Vagina (tissue), 2 donors: ENCODE measurements at regions not wholly inside any gene's neighbourhood (a gene's known extent, or its start where the extent isn't known, plus 50 kb on each side); places are given as distances from the start of the nearest gene placed in this dataset.
"Not testable (repeated sequence)": the region's sequence is repeated elsewhere in the genome, so short reads cannot be mapped to it uniquely, and the experiment has no call there.

Experiments
- POLR2A ChIP-seq, 2 donors: fragments of 450-650 bp; IDR thresholded peaks; one replicate each; pipeline ENCODE4 v1.6.1; 2017; ENCODE audit warnings: antibody characterized with exemption in 2 of 2, mild to moderate bottlenecking in 2 of 2, moderate library complexity in 2 of 2
- TF ChIP-seq, protein P1 (sequence below), 3 experiments: fragments of 450-650 bp in 2 of 3; fragments of 200-600 bp in 1 of 3; sonication (generic) in 1 of 3; IDR thresholded peaks; one replicate each; pipeline ENCODE4 v1.5.1; 2017 to 2019; ENCODE audit warnings: antibody characterized with exemption in 3 of 3, mild to moderate bottlenecking in 2 of 3, moderate library complexity in 2 of 3

DNA sequence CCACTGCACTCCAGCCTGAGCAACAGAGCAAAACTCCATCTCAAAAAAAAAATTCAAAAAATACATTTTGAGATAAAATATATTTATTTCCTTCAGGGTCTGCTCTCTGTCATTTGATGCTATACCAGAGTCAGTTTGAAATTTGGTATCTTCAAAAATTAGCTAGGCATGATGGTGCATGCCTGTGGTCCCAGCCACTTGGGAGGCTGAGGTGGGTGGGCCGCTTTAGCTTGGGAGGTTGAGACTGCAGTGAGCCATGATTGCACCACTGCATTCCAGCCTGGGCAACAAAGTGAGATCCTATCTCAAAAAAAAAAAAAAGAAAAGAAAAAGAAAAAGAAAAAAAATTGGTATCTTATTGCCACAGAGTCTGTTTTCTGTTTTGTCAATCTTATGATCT lies 305.4 kb upstream of the GLI3 start:
- TF ChIP-seq, protein P1, sequence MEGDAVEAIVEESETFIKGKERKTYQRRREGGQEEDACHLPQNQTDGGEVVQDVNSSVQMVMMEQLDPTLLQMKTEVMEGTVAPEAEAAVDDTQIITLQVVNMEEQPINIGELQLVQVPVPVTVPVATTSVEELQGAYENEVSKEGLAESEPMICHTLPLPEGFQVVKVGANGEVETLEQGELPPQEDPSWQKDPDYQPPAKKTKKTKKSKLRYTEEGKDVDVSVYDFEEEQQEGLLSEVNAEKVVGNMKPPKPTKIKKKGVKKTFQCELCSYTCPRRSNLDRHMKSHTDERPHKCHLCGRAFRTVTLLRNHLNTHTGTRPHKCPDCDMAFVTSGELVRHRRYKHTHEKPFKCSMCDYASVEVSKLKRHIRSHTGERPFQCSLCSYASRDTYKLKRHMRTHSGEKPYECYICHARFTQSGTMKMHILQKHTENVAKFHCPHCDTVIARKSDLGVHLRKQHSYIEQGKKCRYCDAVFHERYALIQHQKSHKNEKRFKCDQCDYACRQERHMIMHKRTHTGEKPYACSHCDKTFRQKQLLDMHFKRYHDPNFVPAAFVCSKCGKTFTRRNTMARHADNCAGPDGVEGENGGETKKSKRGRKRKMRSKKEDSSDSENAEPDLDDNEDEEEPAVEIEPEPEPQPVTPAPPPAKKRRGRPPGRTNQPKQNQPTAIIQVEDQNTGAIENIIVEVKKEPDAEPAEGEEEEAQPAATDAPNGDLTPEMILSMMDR (IDR thresholded peaks at IDR 0.05) = not testable (repeated sequence)
- TF ChIP-seq POLR2A (IDR thresholded peaks at IDR 0.05) = not testable (repeated sequence)
